ENCODE measurements at regions not wholly inside any gene's neighbourhood (a gene's known extent, or its start where the extent isn't known, plus 50 kb on each side); places are given as distances from the start of the nearest gene placed in this dataset.

GRCh38 chr13:97809576-97809975, 143.9 kb upstream of the IPO5 start (continued):
- TF ChIP-seq REST (IDR thresholded peaks at IDR 0.05; ENCODE audit: unreplicated experiment), result no peak
- no peak for TF ChIP-seq CREB1 (CRISPR knock-in tag; IDR thresholded peaks at IDR 0.05; ENCODE audit: low read depth)

GRCh38 chr13:97810152-97810551, 143.3 kb upstream of the IPO5 start:
- Histone ChIP-seq H3K36me3 (ENCODE audit: insufficient read depth) (no peaks in the 10 kb centered on the region), H3K27me3 (ENCODE audit: insufficient read depth) (no peaks in the 10 kb centered on the region), H2AFZ (no peak overlapping the region), H3K4me1 (ENCODE audit: insufficient read depth) (no peaks in the 10 kb centered on the region), H3K79me2 (replicated peaks; ENCODE audit: insufficient read depth) (no peaks in the 10 kb centered on the region), H3K4me3 (no peak overlapping the region), H4K20me1 (replicated peaks; ENCODE audit: insufficient read depth) (no peaks in the 10 kb centered on the region), H3F3A (replicated peaks; ENCODE audit: low read depth) (no peaks in the 10 kb centered on the region), H3K4me2 (no peak overlapping the region), H3K9me2 (ENCODE audit: insufficient read depth) (no peaks in the 10 kb centered on the region), H3K27ac (ENCODE audit: low read depth) (no peak overlapping the region)
- Mint-ChIP-seq H3K9me3 (no peaks in the 10 kb centered on the region; the same call in 2 of the 3 replicates), H3K4me3 (no peak overlapping the region), H3K36me3 (ENCODE audit: low read depth) (no peaks in the 10 kb centered on the region), H3K27ac (no peak overlapping the region), H3K27me3 (ENCODE audit: insufficient read depth, low read depth, poor library complexity) (no peaks in the 10 kb centered on the region), H3K4me1 (no peaks in the 10 kb centered on the region)
- peak; percentile 34 for DNase-seq (ENCODE audit: low spot score)
- no peak for ATAC-seq
- peak in 1 of 2 experiments; percentile 53; a peak in 3 of 4 replicates for TF ChIP-seq CTCF (conservative IDR thresholded peaks at IDR 0.05; ENCODE audit: low read depth in 2 of 2)
- no peak for TF ChIP-seq ETS1 (IDR thresholded peaks at IDR 0.05)

DNA sequence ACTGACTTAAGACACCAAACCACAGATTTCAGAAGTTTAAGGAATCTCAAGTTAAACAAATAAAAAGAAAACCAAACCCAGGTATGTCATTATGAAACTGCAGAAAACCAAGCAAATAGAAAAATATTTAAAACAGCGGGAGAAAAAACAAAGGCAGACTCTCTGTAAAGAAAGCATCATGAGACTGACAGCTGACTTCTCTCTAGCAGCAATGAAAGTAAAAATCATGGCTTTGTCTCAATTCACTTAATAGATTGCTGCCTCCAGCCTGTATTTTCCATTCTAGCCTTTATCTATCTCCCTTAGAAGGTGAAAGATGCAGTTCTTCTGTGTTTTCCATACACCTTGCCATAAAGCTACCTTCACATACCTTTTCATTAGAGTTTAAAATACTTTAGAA, 131.1 kb upstream of the IPO5 start:
- no peak overlapping the region for H3K4me3 Mint-ChIP-seq
- Histone ChIP-seq H2AFZ (no peak overlapping the region), H3K4me2 (no peak overlapping the region), H3K4me1 (ENCODE audit: insufficient read depth) (no peaks in the 10 kb centered on the region), H3K36me3 (ENCODE audit: insufficient read depth) (no peaks in the 10 kb centered on the region), H3K4me3 (no peak overlapping the region), H3K27ac (ENCODE audit: low read depth) (no peak overlapping the region), H4K20me1 (replicated peaks; ENCODE audit: insufficient read depth) (no peaks in the 10 kb centered on the region), H3K9me2 (ENCODE audit: insufficient read depth) (peaks cover 9% of the 10 kb centered on the region; the same call in 1 of the 2 replicates), H3F3A (replicated peaks; ENCODE audit: low read depth) (no peaks in the 10 kb centered on the region), H3K79me2 (replicated peaks; ENCODE audit: insufficient read depth) (no peaks in the 10 kb centered on the region), H3K27me3 (ENCODE audit: insufficient read depth) (no peaks in the 10 kb centered on the region)
- H3K36me3 Mint-ChIP-seq (ENCODE audit: low read depth), result no peaks in the 10 kb centered on the region
- no peak overlapping the region for H3K27ac Mint-ChIP-seq
- no peaks in the 10 kb centered on the region for H3K4me1 Mint-ChIP-seq
- DNase-seq (ENCODE audit: low spot score), result no peak
- no peaks in the 10 kb centered on the region; the same call in 2 of the 3 replicates for H3K9me3 Mint-ChIP-seq
- ATAC-seq, result no peak
- H3K27me3 Mint-ChIP-seq (ENCODE audit: insufficient read depth, low read depth, poor library complexity), result no peaks in the 10 kb centered on the region
- TF ChIP-seq ZNF331 (CRISPR knock-in tag; IDR thresholded peaks at IDR 0.05; ENCODE audit: low read depth), result no peak
- TF ChIP-seq CTCF (conservative IDR thresholded peaks at IDR 0.05; ENCODE audit: low read depth in 2 of 2), result no peak
- TF ChIP-seq STAT1 (IDR thresholded peaks at IDR 0.05; ENCODE audit: unreplicated experiment), result no peak
- no peak for TF ChIP-seq ETS1 (IDR thresholded peaks at IDR 0.05)
- TF ChIP-seq EZH2 (IDR thresholded peaks at IDR 0.05; ENCODE audit: low read depth, unreplicated experiment), result no peak
- no peak for TF ChIP-seq NANOG (IDR thresholded peaks at IDR 0.05; ENCODE audit: borderline replicate concordance)
- no peak for TF ChIP-seq ZNF114 (CRISPR knock-in tag; IDR thresholded peaks at IDR 0.05)
